ENCODE measurements at regions not wholly inside any gene's neighbourhood (a gene's known extent, or its start where the extent isn't known, plus 50 kb on each side); places are given as distances from the start of the nearest gene placed in this dataset.
A peak's percentile ranks its signal among the peaks of the same experiment; 100 is the strongest.

DNA sequence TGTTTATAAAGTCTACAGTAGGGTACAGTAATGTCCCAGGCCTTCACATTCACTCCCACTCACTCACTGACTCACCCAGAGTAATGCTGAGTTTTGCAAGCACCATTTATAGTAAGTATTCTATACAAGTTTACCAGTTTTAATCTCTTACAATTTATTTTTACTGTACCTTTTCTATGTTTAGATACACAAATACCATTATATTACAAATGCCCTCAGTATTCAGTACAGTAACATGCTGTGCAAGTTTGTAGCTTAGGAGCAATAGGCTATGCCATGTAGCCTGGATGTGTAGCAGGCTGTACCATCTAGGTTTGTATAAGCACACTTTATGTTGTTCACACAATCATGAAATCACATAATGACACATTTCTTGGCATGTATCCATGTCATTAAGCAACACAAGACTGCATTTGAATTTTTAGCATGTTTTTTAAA lies 673.6 kb downstream of the CD109 start:
- DNase-seq (ENCODE audit: low read depth, low spot score), result peak; percentile 66
- H3K4me3 ChIP-seq (ENCODE audit: low read depth, low read length), result no peak overlapping the region
- TF ChIP-seq, protein P1, sequence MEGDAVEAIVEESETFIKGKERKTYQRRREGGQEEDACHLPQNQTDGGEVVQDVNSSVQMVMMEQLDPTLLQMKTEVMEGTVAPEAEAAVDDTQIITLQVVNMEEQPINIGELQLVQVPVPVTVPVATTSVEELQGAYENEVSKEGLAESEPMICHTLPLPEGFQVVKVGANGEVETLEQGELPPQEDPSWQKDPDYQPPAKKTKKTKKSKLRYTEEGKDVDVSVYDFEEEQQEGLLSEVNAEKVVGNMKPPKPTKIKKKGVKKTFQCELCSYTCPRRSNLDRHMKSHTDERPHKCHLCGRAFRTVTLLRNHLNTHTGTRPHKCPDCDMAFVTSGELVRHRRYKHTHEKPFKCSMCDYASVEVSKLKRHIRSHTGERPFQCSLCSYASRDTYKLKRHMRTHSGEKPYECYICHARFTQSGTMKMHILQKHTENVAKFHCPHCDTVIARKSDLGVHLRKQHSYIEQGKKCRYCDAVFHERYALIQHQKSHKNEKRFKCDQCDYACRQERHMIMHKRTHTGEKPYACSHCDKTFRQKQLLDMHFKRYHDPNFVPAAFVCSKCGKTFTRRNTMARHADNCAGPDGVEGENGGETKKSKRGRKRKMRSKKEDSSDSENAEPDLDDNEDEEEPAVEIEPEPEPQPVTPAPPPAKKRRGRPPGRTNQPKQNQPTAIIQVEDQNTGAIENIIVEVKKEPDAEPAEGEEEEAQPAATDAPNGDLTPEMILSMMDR (IDR thresholded peaks at IDR 0.05; ENCODE audit: insufficient read depth, low read length, missing control alignments), result no peak
- CTCF ChIA-PET, result no interaction called here
- POLR2A ChIA-PET, result no interaction called here

DNA sequence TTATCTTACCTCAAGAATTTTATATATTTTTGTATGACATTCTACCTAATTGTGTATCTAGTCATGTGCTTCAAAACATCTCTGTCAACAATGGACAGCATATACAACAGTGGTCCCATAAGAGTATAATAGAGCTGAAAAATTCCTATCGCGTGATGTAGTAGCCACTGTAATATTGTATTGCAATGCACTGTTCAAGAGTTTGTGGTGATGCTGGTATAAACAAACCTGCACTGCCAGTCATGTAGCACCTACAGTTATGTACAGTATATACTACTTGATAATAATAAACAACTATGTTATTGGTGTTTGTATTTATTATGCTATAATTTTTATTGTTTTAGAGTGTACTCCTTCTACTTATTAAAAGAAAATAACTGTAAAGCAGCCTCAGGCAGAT lies 672.7 kb downstream of the CD109 start:
- POLR2A ChIA-PET, result no interaction called here
- no peak for DNase-seq (ENCODE audit: low read depth, low spot score)
- TF ChIP-seq, protein P1 (IDR thresholded peaks at IDR 0.05; ENCODE audit: insufficient read depth, low read length, missing control alignments), result no peak
- CTCF ChIA-PET, result no interaction called here
- H3K4me3 ChIP-seq (ENCODE audit: low read depth, low read length), result no peak overlapping the region

- H3K4me3 ChIP-seq (ENCODE audit: low read depth, low read length), result no peak overlapping the region
- POLR2A ChIA-PET, result no interaction called here
- no peak for DNase-seq (ENCODE audit: low read depth, low spot score)
- CTCF ChIA-PET, result no interaction called here
- TF ChIP-seq, protein P1 (IDR thresholded peaks at IDR 0.05; ENCODE audit: insufficient read depth, low read length, missing control alignments), result no peak
Measured at GRCh38 chr6:74366634-74367033, 670.6 kb downstream of the CD109 start.

GRCh38 chr6:74362391-74362790 lies 666.4 kb downstream of the CD109 start:
- ChIA-PET CTCF (no interaction called here), POLR2A (no interaction called here)
- no peak overlapping the region for H3K4me3 ChIP-seq (ENCODE audit: low read depth, low read length)
- TF ChIP-seq, protein P1 (IDR thresholded peaks at IDR 0.05; ENCODE audit: insufficient read depth, low read length, missing control alignments), result no peak
- no peak for DNase-seq (ENCODE audit: low read depth, low spot score)

- ChIA-PET CTCF (no interaction called here), POLR2A (interaction anchor here (0.6 kb wide), 1 partner anchor 211 kb away, joined by 3 read pairs; no protein-coding TSS in a partner anchor)
- peak; percentile 9 for DNase-seq (ENCODE audit: low read depth, low spot score)
- no peak overlapping the region for H3K4me3 ChIP-seq (ENCODE audit: low read depth, low read length)
- TF ChIP-seq, protein P1 (IDR thresholded peaks at IDR 0.05; ENCODE audit: insufficient read depth, low read length, missing control alignments), result no peak
Measured at GRCh38 chr6:74357321-74357720, 661.3 kb downstream of the CD109 start.

GRCh38 chr6:74356391-74356790 lies 660.4 kb downstream of the CD109 start:
- ChIA-PET CTCF (interaction anchor here (1.3 to 1.4 kb wide), 2 partner anchors 265 to 853 kb away, joined by 3 to 7 read pairs; no protein-coding TSS in a partner anchor), POLR2A (no interaction called here)
- TF ChIP-seq, protein P1 (IDR thresholded peaks at IDR 0.05; ENCODE audit: insufficient read depth, low read length, missing control alignments), result no peak

More at GRCh38 chr6:74356391-74356790, 660.4 kb downstream of the CD109 start:
- no peak for DNase-seq (ENCODE audit: low read depth, low spot score)
- no peak overlapping the region for H3K4me3 ChIP-seq (ENCODE audit: low read depth, low read length)
